Stimulated activated CD8-positive, alpha-beta memory T cell treated with anti-CD3 and anti-CD28 coated beads, Interleukin-15, amount 100 ng/mL, for 48 hours (primary cell): ENCODE measurements at regions not wholly inside any gene's neighbourhood (a gene's known extent, or its start where the extent isn't known, plus 50 kb on each side); places are given as distances from the start of the nearest gene placed in this dataset.
"Not testable (repeated sequence)": the region's sequence is repeated elsewhere in the genome, so short reads cannot be mapped to it uniquely, and the experiment has no call there.

Experiments used
- DNase-seq, 2 donors: peaks; one replicate each; pipeline ENCODE4 v3.0.0-alpha.2; 2020; ENCODE audit warnings: low read depth in 2 of 2

DNA sequence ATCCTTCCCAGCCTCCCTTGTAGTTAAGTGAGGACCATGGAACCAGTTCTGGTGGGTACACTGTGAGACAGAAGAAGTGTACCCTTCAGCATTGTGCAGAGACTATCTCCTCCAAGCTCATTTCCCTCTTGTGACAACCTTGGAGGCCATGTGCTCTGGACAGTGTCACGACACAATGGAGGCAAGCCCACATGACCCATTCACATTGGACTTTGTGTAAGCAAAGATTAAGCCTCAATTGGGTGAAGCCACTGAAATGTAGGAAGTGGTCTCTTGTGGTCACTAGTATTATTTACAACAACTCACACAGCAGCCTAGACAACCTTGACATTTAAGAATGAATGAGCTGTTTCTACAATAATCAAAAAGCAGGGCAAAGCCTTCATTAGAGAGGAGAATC, 124.2 kb downstream of the INHBA start:
- no peak for DNase-seq

DNA sequence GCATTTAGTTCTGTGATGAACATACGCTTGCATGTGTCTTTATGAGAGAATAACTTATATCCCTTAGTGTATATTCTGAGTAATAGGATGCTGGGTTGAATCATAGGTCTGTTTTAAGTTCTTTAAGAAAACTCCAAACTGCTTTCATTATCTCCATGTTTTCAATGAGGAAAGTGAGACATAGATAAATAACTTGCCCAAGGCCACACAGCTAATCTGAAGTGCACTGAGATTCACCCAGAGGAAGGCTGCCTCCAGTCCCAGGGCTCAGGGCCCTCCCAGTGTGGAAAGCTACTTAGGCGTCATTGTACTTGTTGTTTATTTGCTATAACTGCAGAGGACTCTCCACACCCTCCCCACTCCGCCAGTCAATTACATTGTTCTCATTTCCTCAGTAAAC, 126.7 kb downstream of the INHBA start:
- DNase-seq, result no peak

DNA sequence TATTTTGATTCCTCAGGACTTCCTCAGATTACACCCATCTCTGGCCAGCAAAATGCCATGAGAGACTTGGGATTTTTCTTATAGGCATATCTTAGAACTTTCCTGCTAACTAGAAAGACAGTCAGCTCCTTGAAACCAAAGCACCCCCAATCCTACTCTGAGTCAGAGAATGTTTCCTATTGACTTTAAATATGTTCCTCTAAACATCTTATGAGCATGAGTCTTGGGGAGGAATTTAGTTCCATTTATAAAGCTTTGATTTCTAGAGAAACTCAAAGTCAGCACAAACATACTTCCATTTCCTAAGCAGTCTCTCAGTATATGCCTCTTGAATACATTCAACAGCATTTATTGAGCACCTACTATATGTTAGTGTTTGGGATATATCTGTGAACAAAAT, 128.5 kb downstream of the INHBA start:
- no peak for DNase-seq

DNA sequence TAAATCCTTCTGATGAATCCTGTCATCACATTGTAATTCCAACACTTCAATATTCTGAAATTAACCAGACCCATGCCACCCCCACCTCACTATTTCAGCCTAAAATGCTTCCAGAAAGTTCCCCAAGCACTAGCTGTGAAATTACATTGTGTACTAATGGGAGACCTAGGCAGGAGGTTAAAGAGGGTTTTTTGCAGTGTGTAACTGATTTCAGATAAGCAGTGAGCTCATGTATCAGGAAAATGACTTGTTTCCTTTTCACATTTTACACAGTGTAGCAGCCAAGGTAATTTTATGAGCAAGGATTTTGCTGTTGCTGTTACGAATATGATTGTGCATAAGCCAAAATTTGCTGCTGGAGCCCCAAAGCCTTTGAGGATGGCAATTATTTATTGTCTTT, 129.0 kb downstream of the INHBA start:
- DNase-seq, result no peak

DNA sequence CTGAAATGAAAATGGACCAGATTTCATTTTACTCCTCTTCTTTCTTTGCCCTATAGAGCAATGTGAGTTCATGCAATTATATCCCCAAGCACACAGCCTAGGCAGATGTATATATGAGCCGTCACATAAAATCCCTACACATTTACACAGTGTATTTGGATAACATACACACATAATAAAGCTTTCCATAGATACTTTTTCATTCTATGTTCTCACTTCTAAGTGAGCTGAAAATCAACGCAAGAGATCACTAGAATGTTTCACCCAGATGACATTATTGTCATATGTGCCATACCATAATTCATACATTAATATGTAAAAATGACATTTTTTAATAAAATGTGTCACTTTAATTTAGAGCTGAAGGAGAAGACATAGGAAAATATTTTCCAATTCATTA, 129.4 kb downstream of the INHBA start:
- no peak for DNase-seq

DNA sequence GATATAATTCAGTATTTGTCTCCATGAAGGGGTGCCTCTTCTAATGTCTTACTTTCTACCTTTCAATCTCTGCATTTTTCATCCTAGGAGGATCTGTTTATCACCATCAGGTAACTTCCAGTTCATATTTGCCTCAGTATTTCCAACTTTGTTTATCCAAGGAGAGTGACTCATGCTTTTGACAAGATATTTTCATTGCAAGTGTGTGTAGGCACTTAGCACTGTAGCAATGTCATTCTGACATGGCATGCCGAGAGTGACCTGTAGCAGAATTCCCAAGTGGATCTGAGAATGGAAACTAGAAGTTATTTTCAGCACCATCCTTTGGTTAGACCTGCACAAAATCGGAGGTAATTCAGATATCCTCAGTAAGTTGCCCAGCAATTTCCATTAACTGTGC, 129.9 kb downstream of the INHBA start:
- DNase-seq, result no peak

DNA sequence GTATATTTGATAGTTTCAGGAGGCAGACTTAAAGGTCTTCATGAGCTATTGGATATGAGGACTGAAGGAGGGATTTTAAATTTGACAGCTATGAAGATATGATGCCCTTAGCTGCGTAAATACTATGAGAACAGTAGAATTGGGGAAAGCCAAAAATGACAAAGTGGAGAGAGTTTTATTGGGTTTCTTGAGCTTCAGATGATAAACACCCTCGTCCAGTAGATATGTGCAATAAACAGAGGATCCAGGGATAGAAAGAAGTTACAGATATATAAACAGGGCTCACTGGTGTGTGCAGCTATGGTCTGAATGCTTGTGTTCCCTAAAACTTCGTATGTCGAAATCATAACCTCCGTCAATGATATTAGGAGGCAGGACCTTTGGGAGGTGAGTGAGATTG, 131.3 kb downstream of the INHBA start:
- no peak for DNase-seq

DNA sequence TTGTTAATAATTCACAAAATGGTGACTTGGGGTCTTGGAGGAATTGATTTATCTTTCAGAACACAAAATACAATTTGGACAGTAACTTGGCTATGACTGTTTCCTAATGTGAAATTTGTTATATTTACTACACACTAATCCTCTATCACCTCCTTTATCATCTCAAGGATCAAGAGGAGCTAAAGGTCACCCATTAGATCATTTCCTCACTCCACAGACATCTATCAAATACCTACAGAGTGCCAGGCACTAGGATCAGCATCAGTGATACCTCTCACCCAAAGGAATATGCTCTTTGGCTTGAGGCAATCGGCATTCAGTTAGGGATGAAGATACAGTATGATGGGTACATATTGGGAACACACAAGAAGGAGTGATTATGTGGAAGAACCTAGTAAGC, 132.1 kb downstream of the INHBA start:
- DNase-seq, result no peak

DNA sequence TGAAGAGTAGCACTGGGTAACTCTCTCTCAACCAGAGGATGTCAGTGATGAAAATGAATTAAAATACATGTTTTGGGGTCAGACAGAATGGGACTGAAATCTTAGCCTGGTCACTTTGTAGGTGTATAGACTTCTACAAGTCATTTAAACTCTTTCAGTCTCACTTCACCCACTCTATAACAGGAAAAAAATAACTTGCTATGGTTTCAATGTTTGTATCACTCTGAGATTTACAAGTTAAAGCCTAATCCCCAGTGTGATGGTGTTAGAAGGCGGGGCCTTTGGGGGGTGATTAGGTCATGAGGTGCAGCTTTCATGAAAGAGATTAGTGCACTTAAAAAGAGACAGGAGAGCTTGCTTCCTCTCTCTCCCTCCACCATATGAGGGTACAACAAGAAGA, 134.8 kb downstream of the INHBA start:
- DNase-seq, result no peak

DNA sequence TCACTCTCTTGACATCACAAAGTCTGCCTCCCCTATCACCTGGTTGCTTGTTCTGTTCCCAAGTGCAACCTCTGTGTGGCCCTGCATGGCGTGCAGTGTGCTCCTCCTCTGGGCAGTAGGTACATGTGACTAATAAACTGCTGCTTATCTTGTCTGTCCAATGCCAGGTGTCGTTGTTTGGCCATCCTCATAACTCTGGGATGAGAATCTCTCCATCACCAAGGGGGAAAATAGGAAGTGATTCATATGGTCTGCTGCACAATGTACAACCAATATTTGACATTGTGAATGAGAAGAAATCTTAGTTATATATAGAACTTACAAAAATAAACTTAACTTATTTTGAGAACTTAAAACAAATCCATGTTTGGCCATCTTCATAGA, 135.2 kb downstream of the INHBA start:
- no peak for DNase-seq

DNA sequence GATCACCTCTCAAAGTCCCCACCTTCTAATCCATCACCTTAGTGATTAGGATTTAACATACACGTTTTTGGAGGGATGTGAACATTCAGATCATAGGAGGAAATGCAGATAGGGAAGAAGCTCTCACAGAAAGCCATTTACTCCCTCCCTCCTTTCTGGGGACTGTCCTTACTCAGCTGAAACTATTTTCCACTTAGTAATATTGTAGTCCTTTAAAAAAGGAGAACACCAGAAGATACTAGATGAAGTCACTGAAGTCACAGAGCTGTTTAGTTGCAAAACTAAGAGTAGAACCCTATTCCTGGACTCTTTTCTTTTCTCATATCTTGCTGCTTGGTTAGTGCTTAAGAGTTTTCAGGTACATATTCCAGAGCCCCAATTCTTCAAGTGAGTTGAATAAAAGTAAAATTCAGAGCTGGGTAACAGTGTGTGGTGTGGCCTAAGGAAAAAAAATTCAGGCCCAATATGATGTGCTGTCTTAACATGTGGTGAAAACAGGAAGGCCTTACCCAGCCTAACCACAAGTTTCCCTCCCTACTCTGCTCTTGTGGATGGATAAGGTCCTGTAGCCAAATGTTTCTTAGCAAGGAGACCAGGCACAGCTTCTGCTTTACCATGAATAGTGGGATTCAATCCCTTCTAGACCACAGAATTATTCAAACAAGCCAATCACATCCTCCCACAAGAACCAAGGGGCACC, 135.7 kb downstream of the INHBA start:
- no peak for DNase-seq

DNA sequence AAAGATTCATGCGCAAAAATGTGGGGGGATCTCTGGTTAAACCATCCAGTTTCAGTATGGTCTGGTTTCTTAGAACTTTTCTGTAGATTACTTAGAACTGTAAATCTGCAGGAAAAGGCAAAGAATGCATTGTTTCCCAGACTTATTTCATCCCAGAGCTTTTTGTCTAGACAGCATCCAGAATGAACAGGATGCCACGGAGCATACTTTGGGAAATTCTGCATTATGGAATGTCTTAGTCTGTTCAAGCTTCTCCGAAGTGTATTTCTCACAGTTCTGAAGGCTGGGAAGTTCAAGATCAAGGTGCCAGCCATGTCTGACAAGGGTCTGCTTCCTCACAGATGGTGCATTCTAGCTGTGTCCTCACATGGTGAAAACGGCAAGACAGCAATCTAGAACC, 136.3 kb downstream of the INHBA start:
- DNase-seq, result no peak

DNA sequence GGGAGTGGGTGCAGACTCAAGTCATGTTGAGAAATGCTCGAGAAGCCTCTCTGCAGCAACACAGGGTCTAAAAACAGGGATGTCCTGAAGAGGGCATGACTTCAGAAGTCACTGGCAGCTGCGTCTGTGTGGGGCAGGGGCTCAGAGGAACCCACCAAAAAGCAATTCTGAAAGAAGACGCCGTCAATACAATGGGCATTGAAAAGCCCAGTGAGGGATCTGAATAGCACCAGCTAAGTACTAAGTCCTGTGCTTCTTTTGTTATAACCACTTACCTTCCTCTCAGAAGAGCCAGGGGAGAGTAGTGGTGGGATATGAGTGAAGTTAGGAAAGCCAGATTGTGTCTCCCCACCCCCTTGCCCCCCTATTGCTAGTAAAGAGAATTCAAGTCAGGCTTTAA, 137.2 kb downstream of the INHBA start:
- no peak for DNase-seq

DNA sequence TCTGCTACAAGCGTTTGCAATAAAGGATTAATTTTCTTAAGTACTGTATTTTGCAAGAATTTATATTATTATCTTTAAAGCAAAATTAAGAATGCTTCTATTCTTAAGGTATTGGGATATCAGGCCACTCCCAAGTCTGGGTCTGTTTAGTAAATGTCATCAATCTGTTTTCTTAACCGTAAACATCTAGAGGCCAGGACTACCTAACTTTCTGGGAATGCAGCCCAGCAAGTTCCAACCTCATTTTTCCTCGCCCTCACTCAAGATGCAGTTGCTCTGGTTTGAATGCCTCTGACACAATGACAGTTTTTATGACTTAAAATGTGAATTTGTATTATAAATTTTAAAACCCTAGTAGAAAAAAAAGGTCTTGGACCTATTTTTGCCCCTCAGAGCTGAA, 143.5 kb downstream of the INHBA start:
- no peak for DNase-seq

DNA sequence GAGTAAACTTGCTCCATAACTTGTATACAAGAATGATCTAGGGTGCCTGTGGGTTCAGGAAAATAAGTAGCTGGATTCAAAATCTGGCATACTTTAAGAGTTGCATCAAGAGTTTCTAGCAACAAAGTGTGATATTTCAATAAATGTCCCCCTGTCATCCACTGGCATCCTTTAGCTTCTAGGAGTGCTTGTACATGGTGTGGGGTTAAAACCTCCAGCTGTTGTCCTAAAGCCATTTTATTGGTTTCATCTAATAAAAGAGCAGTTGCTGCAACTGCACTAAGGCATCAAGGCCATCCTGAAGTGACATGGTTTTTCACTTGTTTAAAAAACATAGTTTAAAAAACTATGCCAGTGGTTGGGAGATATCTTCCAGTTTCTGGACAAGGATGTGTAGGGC, 148.4 kb downstream of the INHBA start:
- DNase-seq, result no peak

DNA sequence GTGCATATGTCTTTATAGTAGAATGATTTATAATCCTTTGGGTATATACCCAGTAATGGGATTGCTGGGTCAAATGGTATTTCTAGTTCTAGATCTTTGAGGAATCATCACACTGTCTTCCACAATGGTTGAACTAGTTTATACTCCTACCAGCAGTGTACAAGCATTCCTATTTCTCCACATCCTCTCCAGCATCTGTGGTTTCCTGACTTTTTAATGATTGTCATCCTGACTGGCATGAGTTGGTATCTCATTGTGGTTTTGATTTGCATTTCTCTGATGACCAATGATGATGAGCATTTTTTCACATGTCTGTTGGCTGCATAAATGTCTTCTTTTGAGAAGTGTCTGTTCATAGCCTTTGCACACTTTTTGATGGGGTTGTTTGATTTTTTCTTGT, 152.8 kb downstream of the INHBA start:
- DNase-seq, result not testable (repeated sequence)

DNA sequence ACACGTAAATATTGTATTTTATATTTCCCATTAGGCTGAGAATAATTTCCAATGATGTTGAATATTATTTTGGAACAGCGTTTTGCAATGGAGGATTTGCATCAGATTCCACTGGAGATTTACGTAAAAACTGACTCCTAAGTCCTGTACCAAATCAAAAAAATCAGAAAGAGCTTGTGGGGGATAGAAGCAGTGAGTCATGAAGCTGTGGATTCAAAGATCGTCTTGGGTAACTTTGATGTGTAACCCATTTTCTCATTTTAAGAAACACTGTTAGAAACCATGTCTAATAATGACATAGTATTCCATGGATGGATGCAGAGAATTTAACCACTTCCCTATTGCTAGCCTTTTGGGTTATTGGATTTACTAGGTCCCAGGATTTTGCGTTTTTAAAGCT, 158.6 kb downstream of the INHBA start:
- no peak for DNase-seq

DNA sequence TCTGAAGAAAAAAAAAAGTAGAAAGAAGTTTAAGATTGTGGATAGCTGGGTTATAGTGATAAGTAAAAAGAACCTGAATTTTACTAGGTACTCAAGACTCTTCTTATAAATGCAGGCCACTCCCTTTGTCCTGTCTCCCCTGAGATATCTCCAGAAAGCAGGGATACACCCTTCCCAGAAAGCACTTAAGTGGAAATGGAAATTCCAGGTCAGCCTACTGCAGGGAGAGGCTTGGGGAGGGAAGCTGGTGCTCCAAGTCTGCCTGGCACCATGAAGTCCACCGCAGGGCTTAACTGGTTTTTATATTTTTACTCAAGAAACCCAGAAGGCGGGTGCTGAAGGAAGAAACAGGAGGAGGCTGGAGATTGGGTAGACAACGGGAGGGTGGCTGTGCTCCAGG, 162.3 kb downstream of the INHBA start:
- no peak for DNase-seq

DNA sequence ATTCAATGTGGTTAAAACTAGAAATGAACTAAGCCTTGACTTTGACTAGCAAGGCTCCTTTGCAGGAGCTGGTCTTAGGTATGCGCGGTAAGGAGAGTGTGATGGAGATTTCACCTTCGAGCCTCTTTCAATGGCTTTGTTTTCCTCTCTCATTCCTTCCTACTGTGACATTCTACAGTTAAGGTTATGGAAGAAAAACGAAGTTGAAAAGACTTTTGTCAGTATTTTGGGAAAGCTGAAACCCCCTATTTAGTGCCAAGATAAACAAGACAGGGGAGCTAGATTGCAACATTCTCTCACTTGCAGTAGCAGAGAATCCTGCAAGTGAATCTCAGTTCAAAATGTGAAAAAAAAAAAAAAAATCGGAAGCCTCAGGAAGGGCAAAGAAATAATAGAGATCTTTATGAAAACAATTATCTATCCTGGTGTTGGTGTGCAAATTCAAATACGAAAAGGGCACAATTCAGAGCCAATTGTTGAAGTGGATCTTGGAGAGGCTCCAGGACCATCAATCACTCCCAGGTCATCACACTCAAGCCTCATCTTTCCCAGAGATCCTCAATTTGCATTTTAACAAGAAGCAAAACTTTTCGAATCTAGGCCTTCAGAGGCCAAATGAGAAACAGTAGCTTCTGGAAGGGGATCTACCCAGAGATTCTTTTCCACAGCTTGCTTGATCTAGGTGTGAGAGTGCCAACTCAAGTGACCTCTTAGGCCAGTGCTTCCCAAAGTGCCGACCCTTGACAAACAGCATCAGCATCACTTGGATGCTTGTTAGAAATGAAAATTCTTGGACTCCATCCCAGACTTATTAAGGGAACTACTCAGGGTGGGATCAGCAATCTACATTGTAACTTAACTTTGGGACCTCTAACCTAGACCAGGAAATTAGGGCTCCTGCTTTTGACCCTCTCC, 163.8 kb downstream of the INHBA start:
- DNase-seq, result no peak

DNA sequence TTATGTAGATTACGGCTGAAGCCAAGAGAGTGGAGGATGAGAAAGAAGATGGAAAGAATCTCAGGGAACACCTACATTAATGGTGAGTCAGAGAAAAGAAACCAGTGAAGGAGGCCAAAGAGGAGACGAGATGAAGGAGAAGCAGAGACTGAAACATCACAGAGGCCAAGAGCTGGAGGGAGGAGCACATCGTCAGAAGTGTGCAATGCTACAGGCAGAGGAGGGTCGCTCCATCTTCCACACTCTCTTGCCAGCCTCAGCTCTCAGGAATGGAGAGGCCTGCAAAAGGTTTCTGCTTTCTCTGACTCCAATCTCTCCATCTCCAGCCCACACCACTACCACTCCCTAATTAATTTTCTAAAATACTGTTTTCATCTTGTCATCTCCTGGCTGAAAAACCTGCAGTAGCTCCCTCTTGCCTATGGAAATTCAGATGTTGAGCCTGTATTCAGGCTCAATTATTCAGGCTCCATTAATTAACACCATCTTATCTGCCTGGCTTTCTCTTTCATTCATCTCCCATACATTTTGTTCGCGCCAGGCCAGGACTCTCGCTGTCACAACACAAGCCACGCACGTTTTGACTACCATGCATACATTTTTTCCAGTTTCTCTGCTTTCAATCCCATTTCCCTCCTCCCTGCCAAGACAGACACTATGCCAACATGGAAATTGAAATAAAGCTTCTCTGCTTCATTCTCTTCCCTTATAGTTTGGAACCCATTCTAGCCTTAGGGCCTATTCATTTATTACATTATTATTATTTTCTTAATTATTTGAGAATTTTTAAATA, 165.8 kb downstream of the INHBA start:
- no peak for DNase-seq

DNA sequence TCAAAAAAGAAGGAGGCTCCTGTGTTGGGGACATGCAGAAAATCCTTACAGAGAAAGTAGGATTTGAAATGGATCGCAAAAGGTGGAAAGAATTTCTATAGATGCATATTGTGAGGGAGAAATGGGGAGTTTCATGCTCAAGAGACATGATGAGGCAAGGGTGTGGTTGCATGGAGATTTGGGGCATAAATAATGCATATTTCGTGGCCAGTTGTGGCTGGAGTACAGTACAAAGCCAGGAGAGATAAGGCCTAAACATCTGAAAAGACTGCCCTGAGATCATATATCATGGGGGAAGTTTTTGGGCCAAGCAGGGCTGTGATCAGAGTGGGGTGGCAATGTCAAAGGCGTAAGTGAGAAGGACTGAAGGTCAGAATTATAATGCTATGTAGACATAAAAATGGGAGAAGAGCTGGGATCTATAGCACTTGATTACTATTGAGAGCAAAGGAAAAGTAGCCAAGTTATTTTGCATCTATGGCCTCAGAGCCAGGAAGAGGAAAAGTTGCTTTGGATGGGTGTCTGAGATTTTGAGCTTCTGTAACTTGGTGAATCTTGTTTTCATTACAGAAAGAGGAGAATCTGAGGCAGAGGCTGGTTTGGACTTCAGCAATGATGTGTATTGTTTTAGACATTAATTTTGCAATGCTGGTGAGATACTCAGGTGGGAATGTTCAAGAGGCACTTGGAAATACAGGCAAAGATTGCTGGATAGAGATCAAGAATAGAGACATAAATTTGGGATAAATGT, 166.6 kb downstream of the INHBA start:
- no peak for DNase-seq

DNA sequence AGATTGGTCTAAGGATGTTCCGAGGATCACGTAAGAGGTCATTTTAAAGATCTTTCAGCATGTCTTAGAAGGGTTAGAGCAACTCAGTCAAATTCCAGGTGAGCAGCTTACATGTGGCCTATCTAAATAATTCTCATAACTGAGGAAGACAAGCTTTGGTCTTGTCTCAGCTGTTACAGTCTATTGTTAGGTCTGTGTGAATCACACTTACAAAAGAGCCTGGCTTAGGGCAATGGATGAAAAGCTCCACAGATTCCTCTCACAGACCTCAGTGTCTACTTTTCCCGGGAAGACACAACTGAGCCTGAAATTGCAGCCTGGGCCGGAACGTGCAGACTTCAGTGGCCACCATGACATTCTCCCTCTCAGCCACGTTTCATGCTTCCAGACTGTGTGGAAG, 173.1 kb downstream of the INHBA start:
- DNase-seq, result no peak
